OCI-LY1 (cell line): ENCODE measurements at regions not wholly inside any gene's neighbourhood (a gene's known extent, or its start where the extent isn't known, plus 50 kb on each side); places are given as distances from the start of the nearest gene placed in this dataset.

Experiments
- H2AFZ ChIP-seq: fragments of 200-600 bp; sonication (generic), shearing (Covaris generic); 2 replicates; pipeline ENCODE4 v1.6.0; 2014; ENCODE audit warnings: antibody characterized with exemption, mild to moderate bottlenecking, low read length
- H3F3A ChIP-seq: fragments of 200-600 bp; sonication (generic), shearing (Covaris generic); 2 replicates; pipeline ENCODE4 v1.6.0; 2014; ENCODE audit warnings: mild to moderate bottlenecking, antibody characterized with exemption, low read length, moderate library complexity; ENCODE audit not compliant: insufficient read depth
- H3K27ac ChIP-seq: fragments of 200-600 bp; sonication (generic); 2 replicates; pipeline ENCODE4 v1.5.1; 2014; ENCODE audit warnings: low read length, mixed run types, mild to moderate bottlenecking, low read depth; ENCODE audit not compliant: poor library complexity, severe bottlenecking
- H3K27me3 ChIP-seq: fragments of 200-600 bp; sonication (generic); 2 replicates; pipeline ENCODE4 v1.6.0; 2014; ENCODE audit warnings: antibody characterized with exemption, mild to moderate bottlenecking, low read length, moderate library complexity; ENCODE audit not compliant: insufficient read depth
- H3K36me3 ChIP-seq: fragments of 200-600 bp; sonication (generic); 2 replicates; pipeline ENCODE4 v1.6.1; 2014; ENCODE audit warnings: mild to moderate bottlenecking, antibody characterized with exemption, low read length, moderate library complexity, mixed read lengths; ENCODE audit not compliant: insufficient read depth
- H3K4me1 ChIP-seq: fragments of 200-600 bp; sonication (generic); 2 replicates; pipeline ENCODE4 v1.5.1; 2014; ENCODE audit warnings: mild to moderate bottlenecking, low read length, moderate library complexity; ENCODE audit not compliant: insufficient read depth, severe bottlenecking
- H3K4me2 ChIP-seq: fragments of 200-600 bp; sonication (generic), shearing (Covaris generic); 2 replicates; pipeline ENCODE4 v1.6.1; 2014; ENCODE audit warnings: low read length
- H3K4me3 ChIP-seq: fragments of 200-600 bp; sonication (generic); 2 replicates; pipeline ENCODE4 v1.5.1; 2014; ENCODE audit warnings: low read length, low read depth, mild to moderate bottlenecking, mixed read lengths; ENCODE audit not compliant: poor library complexity, severe bottlenecking
- H3K79me2 ChIP-seq: fragments of 200-600 bp; shearing (Covaris generic); 2 replicates; pipeline ENCODE4 v1.6.1; 2016; ENCODE audit warnings: mixed run types, low read length, mixed read lengths; ENCODE audit not compliant: insufficient read depth
- H3K9ac ChIP-seq: fragments of 200-600 bp; sonication (generic), shearing (Covaris generic); 2 replicates; pipeline ENCODE4 v1.6.1; 2014; ENCODE audit warnings: mild to moderate bottlenecking, low read length, mixed read lengths
- H3K9me2 ChIP-seq: fragments of 200-600 bp; sonication (generic), shearing (Covaris generic); 2 replicates; pipeline ENCODE4 v1.6.1; 2014; ENCODE audit warnings: low read depth, mild to moderate bottlenecking, low read length, mixed read lengths
- H3K9me3 ChIP-seq: fragments of 200-600 bp; shearing (Covaris generic); 2 replicates; pipeline ENCODE4 v1.6.1; 2014; ENCODE audit warnings: low read length, mixed read lengths
- H4K20me1 ChIP-seq: fragments of 200-600 bp; sonication (generic), shearing (Covaris generic); 2 replicates; pipeline ENCODE4 v1.6.0; 2016; ENCODE audit warnings: mild to moderate bottlenecking, low read length; ENCODE audit not compliant: insufficient read depth
- EZH2 ChIP-seq: fragments of 200-600 bp; sonication (generic), shearing (Covaris generic); IDR thresholded peaks from 2 replicates; pipeline ENCODE4 v1.8.0; 2017; ENCODE audit warnings: borderline replicate concordance, mixed run types, mild to moderate bottlenecking, antibody characterized with exemption, low read length, moderate library complexity, mixed read lengths
- TF ChIP-seq, protein P1 (sequence below): fragments of 200-600 bp; sonication (generic), shearing (Covaris generic); IDR thresholded peaks from 2 replicates; pipeline ENCODE4 v1.5.1; 2017; ENCODE audit warnings: mild to moderate bottlenecking, antibody characterized with exemption, low read length, moderate library complexity, mixed read lengths

- H3K9me3 ChIP-seq: no peaks in the 10 kb centered on the region
- H3F3A ChIP-seq: no peaks in the 10 kb centered on the region
- no peaks in the 10 kb centered on the region for H3K4me1 ChIP-seq
- H2AFZ ChIP-seq: no peak overlapping the region
- H3K4me3 ChIP-seq: no peak overlapping the region
- TF ChIP-seq, protein P1, sequence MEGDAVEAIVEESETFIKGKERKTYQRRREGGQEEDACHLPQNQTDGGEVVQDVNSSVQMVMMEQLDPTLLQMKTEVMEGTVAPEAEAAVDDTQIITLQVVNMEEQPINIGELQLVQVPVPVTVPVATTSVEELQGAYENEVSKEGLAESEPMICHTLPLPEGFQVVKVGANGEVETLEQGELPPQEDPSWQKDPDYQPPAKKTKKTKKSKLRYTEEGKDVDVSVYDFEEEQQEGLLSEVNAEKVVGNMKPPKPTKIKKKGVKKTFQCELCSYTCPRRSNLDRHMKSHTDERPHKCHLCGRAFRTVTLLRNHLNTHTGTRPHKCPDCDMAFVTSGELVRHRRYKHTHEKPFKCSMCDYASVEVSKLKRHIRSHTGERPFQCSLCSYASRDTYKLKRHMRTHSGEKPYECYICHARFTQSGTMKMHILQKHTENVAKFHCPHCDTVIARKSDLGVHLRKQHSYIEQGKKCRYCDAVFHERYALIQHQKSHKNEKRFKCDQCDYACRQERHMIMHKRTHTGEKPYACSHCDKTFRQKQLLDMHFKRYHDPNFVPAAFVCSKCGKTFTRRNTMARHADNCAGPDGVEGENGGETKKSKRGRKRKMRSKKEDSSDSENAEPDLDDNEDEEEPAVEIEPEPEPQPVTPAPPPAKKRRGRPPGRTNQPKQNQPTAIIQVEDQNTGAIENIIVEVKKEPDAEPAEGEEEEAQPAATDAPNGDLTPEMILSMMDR: no peak
- TF ChIP-seq EZH2: no peak
- no peaks in the 10 kb centered on the region for H4K20me1 ChIP-seq
- no peak overlapping the region for H3K9ac ChIP-seq
- no peaks in the 10 kb centered on the region for H3K27me3 ChIP-seq
- H3K36me3 ChIP-seq: no peaks in the 10 kb centered on the region
- no peak overlapping the region for H3K4me2 ChIP-seq
- H3K27ac ChIP-seq: no peak overlapping the region
- H3K9me2 ChIP-seq: no peaks in the 10 kb centered on the region
- no peaks in the 10 kb centered on the region for H3K79me2 ChIP-seq
These were observed 309.5 kb downstream of the OSTF1 start for GRCh38 chr9:75397836-75398235.

- Histone ChIP-seq H3K9me3 (no peaks in the 10 kb centered on the region), H3F3A (no peaks in the 10 kb centered on the region), H3K4me2 (no peak overlapping the region), H4K20me1 (no peaks in the 10 kb centered on the region), H3K4me1 (no peaks in the 10 kb centered on the region), H3K9ac (no peak overlapping the region), H3K4me3 (no peak overlapping the region), H3K27ac (no peak overlapping the region), H2AFZ (no peak overlapping the region), H3K9me2 (no peaks in the 10 kb centered on the region), H3K36me3 (no peaks in the 10 kb centered on the region), H3K27me3 (no peaks in the 10 kb centered on the region), H3K79me2 (no peaks in the 10 kb centered on the region)
- TF ChIP-seq, protein P1: no peak
- TF ChIP-seq EZH2: no peak
These were observed 320.1 kb downstream of the OSTF1 start for GRCh38 chr9:75408391-75408790.

DNA sequence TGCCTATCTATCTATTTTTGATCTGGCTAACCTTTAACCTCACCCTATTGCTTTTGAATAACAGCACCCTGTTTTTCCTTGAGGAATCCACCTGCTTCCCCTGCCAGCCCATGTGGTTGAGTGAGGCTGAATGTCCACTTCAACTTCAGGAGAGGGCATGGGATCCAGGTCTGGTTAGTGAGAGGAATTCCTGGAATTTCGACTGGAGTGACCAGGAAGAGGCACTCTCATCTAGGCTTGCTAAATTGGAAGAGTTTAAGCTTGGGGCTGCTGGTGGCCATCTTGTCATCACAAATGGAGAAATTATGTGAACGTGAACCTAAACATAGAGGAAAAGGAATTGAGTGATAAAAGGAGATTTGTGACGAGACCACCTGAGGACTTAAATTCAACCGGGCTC is 322.1 kb downstream of the OSTF1 start:
- no peaks in the 10 kb centered on the region for H4K20me1 ChIP-seq
- no peak overlapping the region for H2AFZ ChIP-seq
- no peaks in the 10 kb centered on the region for H3K4me1 ChIP-seq
- H3K9me3 ChIP-seq: no peaks in the 10 kb centered on the region
- H3K9me2 ChIP-seq: no peaks in the 10 kb centered on the region
- H3K4me3 ChIP-seq: no peak overlapping the region
- no peaks in the 10 kb centered on the region for H3K79me2 ChIP-seq
- TF ChIP-seq, protein P1: no peak
- TF ChIP-seq EZH2: no peak
- no peaks in the 10 kb centered on the region for H3F3A ChIP-seq
- no peak overlapping the region for H3K9ac ChIP-seq
- H3K4me2 ChIP-seq: no peak overlapping the region
- H3K36me3 ChIP-seq: no peaks in the 10 kb centered on the region
- no peak overlapping the region for H3K27ac ChIP-seq
- no peaks in the 10 kb centered on the region for H3K27me3 ChIP-seq
